NCI-H2227 (cell line): ENCODE measurements at regions not wholly inside any gene's neighbourhood (a gene's known extent, or its start where the extent isn't known, plus 50 kb on each side); places are given as distances from the start of the nearest gene placed in this dataset.
"Not testable (repeated sequence)": the region's sequence is repeated elsewhere in the genome, so short reads cannot be mapped to it uniquely, and the experiment has no call there.

Source experiments
- DNase-seq: peaks from one replicate; lab custom pipeline; 2025; ENCODE audit not compliant: unreplicated experiment; lab: John Stamatoyannopoulos, UW

GRCh38 chr9:36521148-36521547 is 51.5 kb upstream of the MELK start:
- DNase-seq: no peak

DNA sequence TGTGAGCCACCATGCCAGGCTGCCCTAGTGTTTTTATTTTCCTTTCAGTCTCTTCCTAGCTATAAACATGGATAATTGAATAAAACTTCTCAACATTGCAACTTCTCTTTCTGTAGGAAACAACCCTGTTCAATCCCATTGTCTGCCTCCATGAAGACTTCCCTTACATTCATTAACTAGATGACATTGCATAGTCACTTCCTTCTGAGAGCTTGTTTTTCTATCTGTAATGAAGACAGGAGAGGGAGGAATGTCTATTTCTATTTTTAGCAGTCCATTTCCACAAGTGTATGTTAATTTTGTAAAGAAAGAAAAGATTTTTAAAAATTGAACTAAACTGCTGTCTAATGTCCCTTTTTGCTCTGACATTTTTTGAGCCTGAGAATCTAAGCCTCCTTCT is 55.6 kb upstream of the MELK start:
- no peak for DNase-seq

DNA sequence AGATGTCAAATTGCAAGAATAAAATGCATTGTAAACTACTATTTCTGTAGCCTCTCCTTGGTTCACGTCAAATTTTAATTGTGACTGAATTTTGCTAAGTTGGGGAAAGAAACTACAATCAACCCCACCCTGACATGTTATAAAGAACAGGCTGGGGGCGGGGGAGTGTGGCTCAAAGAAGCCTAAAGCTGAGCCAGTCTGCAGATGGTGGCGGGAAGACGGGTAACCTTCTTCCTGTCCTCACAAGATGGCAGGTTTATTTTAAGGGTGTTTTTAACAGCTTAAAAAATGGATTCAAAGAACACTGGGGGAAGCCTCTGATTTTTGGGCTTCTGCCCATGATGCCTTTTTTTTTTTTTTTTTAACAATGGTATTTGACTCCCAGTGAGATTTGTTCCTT is 68.5 kb upstream of the MELK start:
- no peak for DNase-seq

DNA sequence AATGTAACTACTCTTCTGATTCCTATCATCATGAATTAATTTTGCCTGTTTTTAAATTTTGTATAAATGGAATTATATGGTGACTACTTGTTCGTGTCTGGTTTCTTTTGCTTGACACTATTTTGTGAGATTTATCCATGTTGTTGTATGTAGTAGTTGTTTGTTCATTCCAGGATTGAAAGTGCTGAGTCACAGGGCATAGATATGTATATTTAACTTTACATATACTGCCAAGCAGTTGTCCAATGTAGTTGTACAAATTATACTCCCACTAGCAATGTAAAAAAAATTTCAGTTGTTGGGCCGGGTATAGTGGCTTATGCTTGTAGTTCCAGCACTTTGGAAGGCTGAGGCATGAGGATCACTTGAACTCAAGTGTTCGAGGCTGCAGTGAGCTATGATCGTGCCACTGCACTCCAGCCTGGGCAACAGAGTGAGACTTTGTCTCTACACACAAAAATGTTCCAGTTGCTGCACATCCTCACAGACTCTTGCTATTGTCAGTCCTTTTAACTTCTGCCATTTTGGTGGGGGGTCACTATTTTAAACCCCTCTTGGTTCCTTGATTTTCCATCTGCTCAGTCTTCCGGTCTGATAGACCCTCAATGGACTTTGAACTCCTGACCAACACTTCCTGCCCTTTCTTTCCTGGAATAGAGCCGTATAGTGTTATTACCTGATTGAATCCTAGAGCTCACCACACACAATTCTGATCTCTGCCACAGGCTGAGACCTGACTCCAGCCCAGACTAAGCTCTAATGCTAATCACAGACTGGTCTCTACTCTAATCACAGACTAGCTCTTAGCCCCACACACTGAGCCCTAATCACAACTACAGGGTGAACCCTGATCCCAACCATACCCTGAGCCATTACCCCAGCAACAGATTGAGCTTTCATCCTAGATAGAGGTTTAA is 69.3 kb upstream of the MELK start:
- DNase-seq: no peak

GRCh38 chr9:36501727-36502126 is 71.0 kb upstream of the MELK start:
- no peak for DNase-seq

DNA sequence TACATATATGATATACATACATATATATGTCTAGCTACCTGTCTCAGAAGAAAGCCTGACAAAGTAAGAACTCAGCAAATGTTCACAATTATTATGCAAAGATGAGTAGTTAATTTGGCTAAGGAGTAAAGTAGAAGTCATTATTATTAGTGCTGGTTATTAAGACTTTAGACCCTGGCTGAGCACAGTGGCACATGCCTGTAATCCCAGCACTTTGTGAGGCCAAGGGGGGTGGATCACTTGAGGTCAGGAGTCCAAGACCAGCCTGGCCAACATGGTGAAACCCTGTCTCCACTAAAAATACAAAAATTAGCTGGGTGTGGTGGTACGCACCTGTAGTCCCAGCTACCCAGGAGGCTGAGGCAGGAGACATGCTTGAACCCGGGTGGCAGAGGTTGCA is 71.8 kb upstream of the MELK start:
- DNase-seq: not testable (repeated sequence)

DNA sequence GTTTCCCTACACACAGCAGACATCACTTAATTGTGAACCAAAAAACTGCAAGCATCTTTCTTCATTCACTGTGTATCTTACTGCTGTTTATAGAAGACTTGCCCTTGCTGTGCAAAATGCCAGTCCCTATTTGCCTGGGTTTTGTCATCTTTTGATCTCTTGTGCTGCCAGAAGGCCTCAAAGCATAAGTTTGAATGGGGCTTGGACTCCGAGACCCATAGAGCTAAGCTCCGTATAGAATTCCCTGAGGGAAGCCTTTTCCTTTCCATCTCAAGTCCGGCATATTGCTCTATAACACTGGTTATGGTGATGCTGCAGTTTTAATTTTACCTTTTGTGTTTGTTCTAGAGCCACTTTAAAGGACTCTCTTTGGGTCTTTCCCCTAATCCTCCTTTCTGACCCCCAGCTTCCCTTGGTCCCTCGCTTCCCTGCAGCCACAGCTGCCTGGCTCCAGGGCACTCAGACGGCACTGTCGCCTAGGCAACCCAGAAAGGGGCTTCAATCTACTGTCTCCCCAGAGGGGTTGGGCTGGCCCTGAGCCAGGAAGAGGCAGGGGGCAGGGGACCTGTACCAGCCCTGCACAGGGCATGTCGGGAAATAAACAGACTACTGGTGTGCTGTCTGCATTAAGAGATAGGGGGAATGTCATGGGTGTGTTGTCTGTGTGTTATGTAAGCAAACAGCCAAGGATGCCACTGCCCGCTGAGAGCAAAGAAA is 73.4 kb upstream of the MELK start:
- DNase-seq: peak; percentile 94

- not testable (repeated sequence) for DNase-seq
Measured at GRCh38 chr9:36493564-36493963, 79.1 kb upstream of the MELK start.

GRCh38 chr9:36492865-36493264 is 79.8 kb upstream of the MELK start:
- no peak for DNase-seq

GRCh38 chr9:36489453-36489852 is 83.2 kb upstream of the MELK start:
- DNase-seq: no peak

DNA sequence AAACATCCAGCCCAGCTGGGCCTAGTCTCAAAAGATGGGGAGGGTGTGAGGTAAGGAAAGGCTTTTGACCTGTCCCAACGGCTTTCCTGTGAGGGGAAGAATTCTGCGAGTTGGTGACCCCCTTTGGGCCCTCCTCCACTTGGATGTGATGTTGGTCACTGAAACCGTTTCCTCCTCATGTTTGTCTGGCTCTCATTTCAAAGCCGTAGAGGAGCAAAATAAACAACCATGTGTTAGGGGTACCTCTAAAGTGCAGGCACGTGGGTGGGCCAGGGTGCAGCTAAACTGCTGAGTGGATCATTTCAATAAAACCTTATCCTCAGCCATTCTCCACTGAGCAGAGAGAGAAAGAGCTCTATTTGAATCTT is 84.3 kb upstream of the MELK start:
- no peak for DNase-seq

DNA sequence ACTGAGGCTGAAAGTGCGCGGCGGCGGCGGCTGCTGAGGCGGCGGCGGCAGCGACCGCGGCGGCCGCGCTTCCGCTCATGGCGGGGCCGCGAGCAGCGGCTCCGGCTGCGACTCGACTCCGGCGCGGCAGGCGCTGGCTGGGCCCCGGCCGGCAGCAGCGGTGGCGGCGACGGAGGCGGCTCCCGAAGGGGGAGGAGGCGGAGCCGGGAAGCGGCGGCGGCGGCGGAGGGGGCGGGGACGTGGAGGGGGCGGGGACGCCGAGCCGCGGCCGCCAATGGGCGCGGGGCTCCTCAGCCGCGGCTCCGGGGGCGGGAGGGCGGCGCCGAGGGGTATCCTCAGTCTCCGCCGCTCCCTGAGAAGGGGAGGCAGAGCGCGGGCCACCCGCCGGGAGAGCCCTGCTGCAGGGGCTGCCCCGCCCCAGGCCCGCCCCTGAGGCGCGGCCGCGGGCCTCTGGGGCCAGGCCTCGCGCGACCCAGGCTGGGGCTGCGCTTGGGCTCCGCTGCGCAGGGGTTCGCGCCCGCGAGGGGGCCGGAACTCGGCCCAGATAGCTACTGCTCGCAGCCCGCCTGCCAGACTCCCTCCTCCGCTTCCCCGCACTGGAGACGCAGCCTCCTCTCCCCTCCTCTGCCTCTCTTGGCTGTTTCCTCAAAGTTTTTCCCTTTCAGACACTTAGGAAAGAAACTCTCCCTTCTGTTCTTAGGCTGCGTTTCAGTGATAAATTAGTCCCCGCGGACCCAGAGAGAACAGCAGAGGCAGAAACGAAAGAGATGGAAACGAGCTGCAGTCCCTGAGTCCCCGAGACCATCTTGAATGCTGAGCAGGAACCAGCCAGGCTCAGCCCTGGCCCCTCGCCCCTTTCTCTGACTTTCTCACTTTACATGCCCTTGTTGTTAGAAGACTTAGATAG is 85.0 kb upstream of the MELK start:
- peak; percentile 93 for DNase-seq

- peak; percentile 34 for DNase-seq
Measured at GRCh38 chr9:36486933-36487481, 85.7 kb upstream of the MELK start.

DNA sequence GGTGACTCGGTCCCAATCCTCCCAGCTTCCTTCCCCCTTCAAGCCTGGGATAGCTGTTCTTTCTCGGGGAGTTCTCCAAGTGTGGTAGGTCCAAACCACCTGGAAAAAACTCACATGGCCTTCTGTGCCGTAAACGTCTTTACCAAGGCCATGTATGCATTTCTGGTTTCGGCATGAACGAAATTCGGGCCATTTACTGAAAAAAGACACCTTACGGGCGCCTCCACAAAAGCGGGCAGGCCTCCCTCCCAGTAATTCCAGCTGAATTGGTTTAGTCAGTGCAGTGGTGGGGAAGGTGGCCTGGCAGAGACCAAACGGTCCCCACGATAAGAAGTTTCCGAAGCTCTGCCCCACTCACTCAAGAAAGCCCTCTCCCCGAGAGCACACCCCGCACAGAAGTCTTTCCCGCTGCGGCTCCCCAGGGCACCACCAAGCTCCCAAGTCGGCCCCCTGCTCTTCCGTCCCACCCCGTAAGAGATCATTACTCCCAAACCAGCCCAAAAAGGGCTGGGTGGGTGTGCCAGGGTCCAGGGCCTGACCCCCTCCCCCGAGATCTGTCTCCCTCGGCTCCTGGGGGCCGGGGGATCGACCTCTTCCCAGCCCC is 86.3 kb upstream of the MELK start:
- no peak for DNase-seq

DNA sequence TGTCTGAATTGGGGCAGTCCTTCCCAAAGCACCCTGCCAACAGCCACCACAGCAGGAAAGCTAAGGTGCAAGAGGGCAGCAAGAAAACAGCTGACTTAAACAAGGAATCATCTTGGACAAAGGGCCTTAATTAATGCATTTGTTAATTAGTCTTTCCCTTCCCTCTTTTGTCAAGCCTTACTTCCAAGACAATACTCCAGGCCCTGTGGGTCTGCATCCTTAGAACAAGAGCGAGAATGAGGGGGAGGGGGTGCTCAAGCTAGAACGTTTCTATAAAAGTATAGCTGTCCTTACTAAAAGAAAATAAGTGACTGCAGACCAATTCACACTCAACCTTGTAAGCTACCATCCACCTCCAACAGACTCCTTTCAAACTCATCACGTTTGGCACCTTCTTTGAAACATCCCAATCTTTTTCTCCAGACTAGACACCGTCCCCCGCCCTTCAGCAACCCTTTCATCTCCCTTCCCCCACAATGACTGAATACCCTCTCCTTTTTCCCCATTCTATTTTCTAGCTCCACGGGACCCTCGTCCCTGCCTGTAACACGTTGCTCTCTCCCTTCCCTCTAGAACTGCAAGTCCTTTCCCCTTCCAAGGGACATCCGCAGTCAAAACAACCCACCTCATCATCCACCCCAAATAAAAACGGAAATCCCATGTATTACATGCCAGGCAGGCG is 85.7 kb upstream of the RNF38 start:
- DNase-seq: no peak

DNA sequence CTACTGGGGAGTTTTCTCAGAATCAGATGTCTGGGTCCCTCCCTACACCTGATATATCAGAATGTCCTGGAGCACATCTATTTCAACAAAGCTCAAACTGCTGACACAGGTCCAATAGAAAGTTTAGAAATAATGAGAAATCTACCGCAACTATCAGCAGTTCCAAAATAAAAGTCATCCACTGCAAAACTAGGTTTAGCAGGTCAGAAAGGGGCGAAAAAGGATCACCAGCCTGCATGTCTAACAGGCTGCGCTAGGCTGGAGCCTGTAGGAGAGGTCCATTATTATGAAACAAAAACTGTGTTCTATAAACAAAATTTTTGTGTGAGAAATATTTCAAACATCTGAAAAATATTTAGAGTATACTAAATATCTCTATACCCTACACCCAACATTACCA is 84.1 kb upstream of the RNF38 start:
- no peak for DNase-seq

DNA sequence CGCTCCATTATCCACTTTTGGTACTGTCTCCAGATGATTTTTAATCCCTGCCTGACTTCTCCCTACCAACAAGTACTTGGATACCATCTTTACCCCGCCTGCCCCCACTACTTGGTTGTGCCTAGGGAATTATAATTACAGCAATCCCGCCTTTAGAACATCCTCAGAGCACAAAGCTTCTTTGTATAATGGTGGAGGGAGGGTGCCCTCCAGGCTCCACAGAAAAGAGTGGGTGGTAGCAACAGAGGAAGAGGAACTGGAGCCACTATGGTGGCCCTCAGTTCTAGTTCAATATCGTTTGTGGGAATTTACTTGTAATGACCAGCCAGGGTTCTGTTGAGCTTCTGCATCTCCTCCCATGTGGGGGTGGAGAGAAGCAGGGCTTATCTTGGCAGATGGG is 79.0 kb upstream of the RNF38 start:
- DNase-seq: peak; percentile 9

DNA sequence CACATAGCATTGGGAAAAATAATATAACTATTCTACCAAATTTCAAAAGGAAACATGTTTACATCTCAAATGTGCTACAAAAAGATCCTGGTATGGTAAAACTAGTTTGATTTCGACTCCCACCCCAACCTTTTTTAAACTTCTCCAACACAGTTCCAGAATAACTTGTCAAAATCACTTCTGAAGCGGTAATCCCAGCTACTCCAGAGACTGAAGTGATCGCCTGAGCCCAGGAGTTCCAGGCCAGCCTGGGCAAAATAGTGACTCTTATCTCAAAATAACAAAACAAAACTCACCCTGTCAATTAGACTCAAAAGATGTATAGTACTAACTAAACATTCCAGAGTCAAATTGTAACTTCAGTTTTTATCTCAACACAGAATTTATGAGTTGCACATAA is 71.3 kb upstream of the RNF38 start:
- no peak for DNase-seq

DNA sequence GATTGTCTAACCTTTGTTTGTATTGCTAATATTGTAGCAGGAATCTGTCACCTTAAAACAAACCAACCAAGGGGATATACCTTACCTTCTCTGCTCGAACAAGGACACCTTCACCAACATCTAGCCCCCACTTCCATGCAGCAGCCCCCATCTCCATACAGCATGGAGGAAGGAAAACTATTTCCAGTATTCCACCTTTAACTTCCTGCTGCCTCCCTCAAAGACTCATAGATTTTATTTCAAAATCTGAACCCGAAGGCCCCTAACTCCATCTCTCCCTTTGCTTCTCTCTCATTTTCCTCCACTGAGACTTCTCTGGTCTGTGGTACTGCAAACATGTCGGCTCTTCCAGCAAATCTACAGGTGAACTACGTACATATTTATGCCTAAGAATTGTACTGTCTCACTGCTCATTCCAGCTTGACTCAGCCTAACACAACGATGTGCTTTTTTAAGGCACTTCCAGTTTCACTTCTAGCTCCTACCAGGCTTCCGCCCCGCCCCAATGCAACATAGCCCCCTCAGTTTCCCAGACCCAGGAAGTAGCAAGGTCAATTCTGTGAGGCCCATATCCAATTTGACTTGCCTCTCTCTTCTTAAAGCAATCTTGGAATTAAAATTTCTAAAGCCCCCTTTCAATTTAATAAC is 70.7 kb upstream of the RNF38 start:
- DNase-seq: no peak

- no peak for DNase-seq
Measured at GRCh38 chr9:36463467-36463866, 63.4 kb upstream of the RNF38 start.
